GM13977 (cell line): ENCODE measurements at regions not wholly inside any gene's neighbourhood (a gene's known extent, or its start where the extent isn't known, plus 50 kb on each side); places are given as distances from the start of the nearest gene placed in this dataset.

Source experiments
- DNase-seq: peaks from one replicate; pipeline ENCODE4 v3.0.0; 2012; ENCODE audit warnings: low spot score
- CTCF ChIP-seq: IDR thresholded peaks from 2 replicates; pipeline ENCODE4 v1.5.1; 2012; ENCODE audit warnings: mild to moderate bottlenecking, control low read depth; ENCODE audit not compliant: insufficient read depth; ENCODE audit errors: extremely low read depth, missing control alignments
- in situ Hi-C: fragments of 300-500 bp; cut with MboI; formaldehyde crosslinking; loops from one replicate; pipeline ENCODE4 v1.12.0; 2022; ENCODE audit warnings: low sequenced_read_pairs, low pct_unique_long_range_greater_than_20kb, mixed read lengths, inconsistent platforms; ENCODE audit not compliant: unreplicated experiment

GRCh38 chr2:185475914-185476313 lies 262.7 kb upstream of the FSIP2 start:
- DNase-seq = no peak
- no peak for TF ChIP-seq CTCF
- in situ Hi-C loops = no loop called here

GRCh38 chr2:185477452-185477851 lies 261.2 kb upstream of the FSIP2 start:
- no peak for DNase-seq
- in situ Hi-C loops = no loop called here
- no peak for TF ChIP-seq CTCF

GRCh38 chr2:185484602-185485001 lies 254.0 kb upstream of the FSIP2 start:
- in situ Hi-C loops = no loop called here
- DNase-seq = no peak
- no peak for TF ChIP-seq CTCF

- TF ChIP-seq CTCF = no peak
- in situ Hi-C loops = no loop called here
- no peak for DNase-seq
Observed at GRCh38 chr2:185502351-185502750, 236.3 kb upstream of the FSIP2 start.

- in situ Hi-C loops = no loop called here
- DNase-seq = no peak
Observed at GRCh38 chr2:185507719-185508118, 230.9 kb upstream of the FSIP2 start.

GRCh38 chr2:185510060-185510459 lies 228.5 kb upstream of the FSIP2 start:
- DNase-seq = no peak
- no peak for TF ChIP-seq CTCF
- in situ Hi-C loops = no loop called here

More at GRCh38 chr2:185507719-185508118, 230.9 kb upstream of the FSIP2 start:
- no peak for TF ChIP-seq CTCF

- no peak for DNase-seq
- in situ Hi-C loops = no loop called here
- no peak for TF ChIP-seq CTCF
Observed at GRCh38 chr2:185511925-185512324, 226.7 kb upstream of the FSIP2 start.
